B cell (primary cell): ENCODE measurements at regions not wholly inside any gene's neighbourhood (a gene's known extent, or its start where the extent isn't known, plus 50 kb on each side); places are given as distances from the start of the nearest gene placed in this dataset.

Experiments
- ATAC-seq: fragments of 200-7000 bp; cut with Tn5 transposase; one replicate; pipeline ENCODE4 v1.10.0; 2021; ENCODE audit warnings: low read depth, mild to moderate bottlenecking, moderate number of reproducible peaks, moderate library complexity
- CTCF ChIA-PET: fragments of 350-600 bp; sonication (Branson Sonifier 250); formaldehyde crosslinking; loops from one replicate; lab custom pipeline; 2021; ENCODE audit warnings: antibody characterized with exemption, inconsistent platforms; lab: Charles Lee
- POLR2A ChIA-PET: fragments of 350-600 bp; sonication (Branson Sonifier 250); formaldehyde crosslinking; loops from one replicate; lab custom pipeline; 2021; ENCODE audit warnings: antibody characterized with exemption; lab: Charles Lee
- DNase-seq: peaks from one replicate; pipeline ENCODE4 v3.0.0; 2013
- H2AFZ ChIP-seq: 2 replicates; pipeline ENCODE4 v1.6.1; 2012; ENCODE audit warnings: mild to moderate bottlenecking, low read depth, low read length; ENCODE audit not compliant: insufficient read depth, poor library complexity, severe bottlenecking
- H3K27ac ChIP-seq, 2 donors: 1 replicate in 1 of 2; 2 replicates in 1 of 2; pipeline ENCODE4 v1.5.1; 2012 to 2013; ENCODE audit warnings: low read length in 2 of 2, mild to moderate bottlenecking in 2 of 2, moderate library complexity in 1 of 2
- H3K27me3 ChIP-seq, 4 experiments: fragments of 200-600 bp in 1 of 4; sonication (generic) in 1 of 4; replicated peaks in 1 of 4; 1 replicate in 2 of 4; 2 replicates in 2 of 4; pipeline versions ENCODE4 v1.6.1 to v1.7.0; 2013 to 2016; ENCODE audit warnings: low read length in 3 of 4, mild to moderate bottlenecking in 2 of 4, mixed read lengths in 1 of 4, moderate library complexity in 1 of 4; ENCODE audit not compliant: insufficient read depth in 4 of 4, control insufficient read depth in 3 of 4; ENCODE audit errors: control extremely low read depth in 1 of 4
- H3K36me3 ChIP-seq, 2 experiments: replicated peaks in 1 of 2; 1 replicate in 1 of 2; 2 replicates in 1 of 2; pipeline versions ENCODE4 v1.6.1 to v1.7.1; 2013; ENCODE audit warnings: low read length in 1 of 2; ENCODE audit not compliant: insufficient read depth in 2 of 2, control insufficient read depth in 1 of 2; ENCODE audit errors: control extremely low read depth in 1 of 2, extremely low read depth in 1 of 2
- H3K4me1 ChIP-seq, 2 donors: fragments of 200-600 bp in 1 of 2; sonication (generic) in 1 of 2; 1 replicate in 1 of 2; 2 replicates in 1 of 2; pipeline versions ENCODE4 v1.5.1 to v1.6.1; 2013 to 2017; ENCODE audit warnings: low read length in 2 of 2; ENCODE audit not compliant: control insufficient read depth in 2 of 2, insufficient read depth in 2 of 2
- H3K4me2 ChIP-seq: replicated peaks from 2 replicates; pipeline ENCODE3; 2012; ENCODE audit warnings: mild to moderate bottlenecking, low read depth, low read length; ENCODE audit not compliant: poor library complexity, severe bottlenecking
- H3K4me3 ChIP-seq, 5 experiments: fragments of 200-600 bp in 1 of 5; sonication (generic) in 1 of 5; 1 replicate in 3 of 5; 2 replicates in 2 of 5; pipeline versions ENCODE4 v1.5.1 to v1.7.0; 2011 to 2016; ENCODE audit warnings: low read length in 4 of 5, mild to moderate bottlenecking in 4 of 5, low read depth in 2 of 5, control low read depth in 1 of 5, moderate library complexity in 1 of 5; ENCODE audit not compliant: insufficient read depth in 1 of 5; ENCODE audit errors: control extremely low read depth in 1 of 5, extremely low read depth in 1 of 5
- H3K79me2 ChIP-seq: fragments of 200-600 bp; sonication (generic); one replicate; pipeline ENCODE4 v1.6.0; 2016; ENCODE audit warnings: low read length; ENCODE audit not compliant: control insufficient read depth, insufficient read depth
- H3K9ac ChIP-seq: fragments of 200-600 bp; sonication (generic); 2 replicates; pipeline ENCODE4 v1.6.1; 2017; ENCODE audit warnings: mild to moderate bottlenecking, low read length, moderate library complexity
- H3K9me3 ChIP-seq, 3 donors: one replicate each; pipeline versions ENCODE4 v1.6.1 to v1.7.1; 2013; ENCODE audit warnings: low read length in 2 of 3; ENCODE audit not compliant: control insufficient read depth in 2 of 3, insufficient read depth in 1 of 3; ENCODE audit errors: control extremely low read depth in 1 of 3
- H4K20me1 ChIP-seq: 2 replicates; pipeline ENCODE4 v1.6.0; 2012; ENCODE audit warnings: mild to moderate bottlenecking, low read length; ENCODE audit not compliant: insufficient read depth, control insufficient read depth, poor library complexity, severe bottlenecking
- H3K27ac Mint-ChIP-seq: one replicate; pipeline ENCODE4 v1.8.0; 2021; ENCODE audit warnings: mixed read lengths
- H3K27me3 Mint-ChIP-seq: one replicate; pipeline ENCODE4 v1.8.0; 2021; ENCODE audit warnings: mixed read lengths
- H3K4me1 Mint-ChIP-seq: one replicate; pipeline ENCODE4 v1.8.0; 2021; ENCODE audit warnings: mixed read lengths
- H3K4me3 Mint-ChIP-seq: one replicate; pipeline ENCODE4 v1.8.0; 2021; ENCODE audit warnings: mixed read lengths
- H3K9me3 Mint-ChIP-seq: one replicate; pipeline ENCODE4 v1.8.0; 2022; ENCODE audit warnings: mixed read lengths; ENCODE audit not compliant: insufficient read depth
- EZH2 ChIP-seq: IDR thresholded peaks from 2 replicates; pipeline ENCODE4 v1.6.1; 2012; ENCODE audit warnings: borderline replicate concordance, low read depth, mild to moderate bottlenecking, moderate library complexity, low read length; ENCODE audit not compliant: insufficient read depth, poor library complexity, severe bottlenecking
- WGBS: methylation state at CpG from one replicate; pipeline ENCODE4 v1.1.5; 2013; ENCODE audit warnings: missing lambda C conversion rate; ENCODE audit not compliant: insufficient coverage; 5-methylcytosine and 5-hydroxymethylcytosine counted together
- intact Hi-C: fragments of 100-400 bp; cut with micrococcal nuclease; formaldehyde crosslinking; loops from one replicate; pipeline ENCODE4 v1.10.0; 2022
- TF ChIP-seq, protein P1 (sequence below): fragments of 200-600 bp; IDR thresholded peaks from one replicate; pipeline ENCODE4 v1.8.0; 2022; ENCODE audit warnings: antibody characterized with exemption, mild to moderate bottlenecking

DNA sequence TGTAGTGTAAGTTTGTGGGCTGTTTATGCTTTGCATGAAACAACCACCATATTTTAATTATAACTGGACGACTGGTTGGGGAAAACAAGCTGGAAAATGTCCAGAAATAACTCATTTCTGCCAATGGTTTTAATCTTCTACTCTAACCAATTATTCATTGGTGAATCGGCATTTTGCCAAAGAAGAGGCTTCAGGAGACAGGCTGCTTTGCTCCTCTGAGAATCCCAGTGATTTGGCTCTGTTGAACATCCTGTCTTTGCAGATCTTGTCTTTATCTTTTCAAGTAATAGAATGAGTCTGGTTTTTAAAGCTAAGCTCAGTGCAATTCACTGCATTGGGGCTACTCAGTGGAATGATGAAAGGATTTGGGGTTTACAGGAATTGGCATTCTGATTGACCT, 109.6 kb downstream of the APOB start:
- H3K36me3 ChIP-seq: no peaks in the 10 kb centered on the region
- no peak overlapping the region for H3K27ac ChIP-seq
- CTCF ChIA-PET: no interaction called here
- Mint-ChIP-seq H3K27me3 (peaks cover 35% of the 10 kb centered on the region), H3K4me3 (no peak overlapping the region), H3K9me3 (no peaks in the 10 kb centered on the region), H3K27ac (no peak overlapping the region), H3K4me1 (no peaks in the 10 kb centered on the region)
- H3K27me3 ChIP-seq: peaks cover 0 to 3% (median 2%) of the 10 kb centered on the region in 4 experiments
- no peak for TF ChIP-seq EZH2
- TF ChIP-seq, protein P1, sequence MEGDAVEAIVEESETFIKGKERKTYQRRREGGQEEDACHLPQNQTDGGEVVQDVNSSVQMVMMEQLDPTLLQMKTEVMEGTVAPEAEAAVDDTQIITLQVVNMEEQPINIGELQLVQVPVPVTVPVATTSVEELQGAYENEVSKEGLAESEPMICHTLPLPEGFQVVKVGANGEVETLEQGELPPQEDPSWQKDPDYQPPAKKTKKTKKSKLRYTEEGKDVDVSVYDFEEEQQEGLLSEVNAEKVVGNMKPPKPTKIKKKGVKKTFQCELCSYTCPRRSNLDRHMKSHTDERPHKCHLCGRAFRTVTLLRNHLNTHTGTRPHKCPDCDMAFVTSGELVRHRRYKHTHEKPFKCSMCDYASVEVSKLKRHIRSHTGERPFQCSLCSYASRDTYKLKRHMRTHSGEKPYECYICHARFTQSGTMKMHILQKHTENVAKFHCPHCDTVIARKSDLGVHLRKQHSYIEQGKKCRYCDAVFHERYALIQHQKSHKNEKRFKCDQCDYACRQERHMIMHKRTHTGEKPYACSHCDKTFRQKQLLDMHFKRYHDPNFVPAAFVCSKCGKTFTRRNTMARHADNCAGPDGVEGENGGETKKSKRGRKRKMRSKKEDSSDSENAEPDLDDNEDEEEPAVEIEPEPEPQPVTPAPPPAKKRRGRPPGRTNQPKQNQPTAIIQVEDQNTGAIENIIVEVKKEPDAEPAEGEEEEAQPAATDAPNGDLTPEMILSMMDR: no peak
- H4K20me1 ChIP-seq: no peaks in the 10 kb centered on the region
- no CpG with 5 or more reads among the region's 2 CpGs for WGBS
- no peak overlapping the region for H2AFZ ChIP-seq
- no peak for ATAC-seq
- intact Hi-C loops: no loop called here
- H3K79me2 ChIP-seq: no peaks in the 10 kb centered on the region
- H3K9ac ChIP-seq: no peak overlapping the region
- no peak overlapping the region for H3K4me3 ChIP-seq
- no peaks in the 10 kb centered on the region for H3K9me3 ChIP-seq
- POLR2A ChIA-PET: no interaction called here
- no peak overlapping the region for H3K4me2 ChIP-seq
- H3K4me1 ChIP-seq: no peaks in the 10 kb centered on the region
- no peak for DNase-seq

DNA sequence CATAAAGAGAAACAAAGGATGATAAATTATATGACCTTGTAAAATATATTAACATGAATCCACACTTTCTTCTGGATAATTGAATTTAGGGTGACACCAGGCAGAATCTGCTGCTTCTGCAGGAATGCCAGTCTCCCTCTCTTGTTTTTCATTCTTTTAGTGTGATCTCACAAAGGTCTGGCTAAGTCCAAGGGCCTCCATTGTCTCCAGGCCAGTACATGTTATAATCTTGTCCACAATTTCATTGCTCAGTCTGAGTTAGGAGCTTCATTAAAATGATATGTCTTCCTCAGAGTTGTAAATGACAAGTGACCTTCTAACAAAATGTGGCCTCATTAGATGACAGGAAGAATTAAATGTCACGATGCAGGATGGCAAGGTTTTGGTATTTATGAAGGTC, 110.2 kb downstream of the APOB start:
- H3K4me3 ChIP-seq: no peak overlapping the region
- H4K20me1 ChIP-seq: no peaks in the 10 kb centered on the region
- no peak overlapping the region for H3K27ac Mint-ChIP-seq
- no peak for TF ChIP-seq EZH2
- TF ChIP-seq, protein P1: no peak
- no peaks in the 10 kb centered on the region for H3K4me1 Mint-ChIP-seq
- no peak overlapping the region for H3K9ac ChIP-seq
- no peak overlapping the region for H2AFZ ChIP-seq
- peaks cover 0 to 3% (median 2%) of the 10 kb centered on the region in 4 experiments for H3K27me3 ChIP-seq
- DNase-seq (no peak), ATAC-seq (no peak)
- H3K9me3 Mint-ChIP-seq: peaks cover 5% of the 10 kb centered on the region
- no peaks in the 10 kb centered on the region for H3K4me1 ChIP-seq
- intact Hi-C loops: no loop called here
- 75% methylated on average over 1 of the region's 1 CpG for WGBS
- no peak overlapping the region for H3K4me3 Mint-ChIP-seq
- peaks cover 0 to 4% (median under 1%) of the 10 kb centered on the region in 3 donors for H3K9me3 ChIP-seq
- ChIA-PET POLR2A (no interaction called here), CTCF (no interaction called here)
- peaks cover 31% of the 10 kb centered on the region for H3K27me3 Mint-ChIP-seq
- no peak overlapping the region for H3K27ac ChIP-seq
- H3K79me2 ChIP-seq: no peaks in the 10 kb centered on the region
- H3K4me2 ChIP-seq: no peak overlapping the region
- H3K36me3 ChIP-seq: no peaks in the 10 kb centered on the region
